ENCODE measurements at regions not wholly inside any gene's neighbourhood (a gene's known extent, or its start where the extent isn't known, plus 50 kb on each side); places are given as distances from the start of the nearest gene placed in this dataset.

GRCh38 chr13:95354680-95355487 is 53.6 kb upstream of the ABCC4 start (continued):
- TF ChIP-seq KDM1A (IDR thresholded peaks at IDR 0.05; ENCODE audit: borderline replicate concordance, low read length) (no peak), KDM5A (IDR thresholded peaks at IDR 0.05; ENCODE audit: low read length) (no peak)
- TF ChIP-seq, protein P1, sequence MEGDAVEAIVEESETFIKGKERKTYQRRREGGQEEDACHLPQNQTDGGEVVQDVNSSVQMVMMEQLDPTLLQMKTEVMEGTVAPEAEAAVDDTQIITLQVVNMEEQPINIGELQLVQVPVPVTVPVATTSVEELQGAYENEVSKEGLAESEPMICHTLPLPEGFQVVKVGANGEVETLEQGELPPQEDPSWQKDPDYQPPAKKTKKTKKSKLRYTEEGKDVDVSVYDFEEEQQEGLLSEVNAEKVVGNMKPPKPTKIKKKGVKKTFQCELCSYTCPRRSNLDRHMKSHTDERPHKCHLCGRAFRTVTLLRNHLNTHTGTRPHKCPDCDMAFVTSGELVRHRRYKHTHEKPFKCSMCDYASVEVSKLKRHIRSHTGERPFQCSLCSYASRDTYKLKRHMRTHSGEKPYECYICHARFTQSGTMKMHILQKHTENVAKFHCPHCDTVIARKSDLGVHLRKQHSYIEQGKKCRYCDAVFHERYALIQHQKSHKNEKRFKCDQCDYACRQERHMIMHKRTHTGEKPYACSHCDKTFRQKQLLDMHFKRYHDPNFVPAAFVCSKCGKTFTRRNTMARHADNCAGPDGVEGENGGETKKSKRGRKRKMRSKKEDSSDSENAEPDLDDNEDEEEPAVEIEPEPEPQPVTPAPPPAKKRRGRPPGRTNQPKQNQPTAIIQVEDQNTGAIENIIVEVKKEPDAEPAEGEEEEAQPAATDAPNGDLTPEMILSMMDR (IDR thresholded peaks at IDR 0.05; ENCODE audit: control extremely low read depth in 1 of 3, insufficient read depth in 1 of 3, low read depth in 1 of 3, low read length in 3 of 3), result no peak

Data from H1 (cell line).